HG03139 (cell line): ENCODE measurements at regions not wholly inside any gene's neighbourhood (a gene's known extent, or its start where the extent isn't known, plus 50 kb on each side); places are given as distances from the start of the nearest gene placed in this dataset.

ENCODE experiments used
- ATAC-seq: cut with Tn5 transposase; IDR thresholded peaks from one replicate; pipeline ENCODE4 v1.9.1; 2021; ENCODE audit not compliant: unreplicated experiment

- no peak for ATAC-seq
Observed at GRCh38 chr5:110104726-110105669, 415.3 kb downstream of the MAN2A1 start.

DNA sequence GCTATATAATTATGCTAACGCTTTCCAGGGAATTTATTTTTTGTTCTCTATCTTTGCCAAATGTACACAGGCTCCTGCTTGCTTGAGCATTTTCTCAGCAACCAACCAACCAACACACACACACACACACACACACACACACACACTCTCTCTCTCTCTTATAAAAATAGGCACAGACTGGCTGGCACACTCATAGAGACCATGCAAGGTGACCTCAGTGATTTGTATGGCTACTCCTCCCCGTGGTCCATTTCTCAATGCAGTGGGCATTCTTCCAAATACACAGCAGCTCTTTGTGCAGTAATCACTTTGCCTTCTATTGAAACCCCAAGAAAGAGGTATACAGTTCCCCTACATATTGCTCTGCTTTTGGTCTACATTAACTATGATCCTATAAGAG lies 416.0 kb downstream of the MAN2A1 start:
- no peak for ATAC-seq

DNA sequence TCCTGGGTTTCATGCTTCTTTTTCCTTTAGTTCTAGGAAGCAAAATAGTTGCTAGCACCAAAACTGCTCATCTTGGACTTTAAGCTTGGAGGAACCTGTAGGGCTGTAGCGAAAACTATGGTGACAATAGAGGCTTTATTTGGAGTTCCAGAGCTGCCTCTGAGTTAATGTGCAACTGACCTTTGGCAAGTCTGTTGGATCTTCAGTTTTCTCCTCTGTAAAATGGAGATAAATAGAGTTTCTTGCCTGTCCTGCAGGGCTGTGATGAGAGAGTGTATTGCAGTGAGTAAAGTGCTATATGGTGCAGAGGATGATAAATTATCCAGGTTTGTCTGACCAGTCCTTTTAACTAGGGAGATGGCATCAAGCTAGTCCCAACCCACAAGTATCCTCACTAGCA lies 417.0 kb downstream of the MAN2A1 start:
- ATAC-seq, result no peak

- ATAC-seq, result no peak
Observed at GRCh38 chr5:110108520-110108919, 418.8 kb downstream of the MAN2A1 start.

GRCh38 chr5:110109667-110110066 lies 419.9 kb downstream of the MAN2A1 start:
- no peak for ATAC-seq

- no peak for ATAC-seq
Observed at GRCh38 chr5:110112348-110112747, 422.6 kb downstream of the MAN2A1 start.

GRCh38 chr5:110115503-110115902 lies 425.8 kb downstream of the MAN2A1 start:
- no peak for ATAC-seq

DNA sequence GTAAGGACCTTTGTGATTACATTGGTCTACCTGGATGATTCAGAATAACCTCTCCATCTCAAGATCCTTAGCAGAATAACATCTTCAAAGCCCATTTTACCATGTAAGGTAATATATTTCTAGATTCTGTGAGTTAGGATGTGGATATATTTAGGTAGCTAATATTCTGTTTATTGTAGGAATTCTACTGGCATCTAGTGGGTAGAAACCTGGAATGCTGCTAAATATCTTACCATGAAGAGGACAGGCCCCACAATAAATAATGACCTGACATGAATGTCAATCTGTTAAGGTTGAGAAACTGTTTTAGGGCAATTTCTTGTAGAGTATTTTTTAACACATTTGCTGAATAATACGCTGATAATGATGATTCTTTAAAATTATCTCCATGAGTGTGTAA lies 426.8 kb downstream of the MAN2A1 start:
- ATAC-seq, result no peak

DNA sequence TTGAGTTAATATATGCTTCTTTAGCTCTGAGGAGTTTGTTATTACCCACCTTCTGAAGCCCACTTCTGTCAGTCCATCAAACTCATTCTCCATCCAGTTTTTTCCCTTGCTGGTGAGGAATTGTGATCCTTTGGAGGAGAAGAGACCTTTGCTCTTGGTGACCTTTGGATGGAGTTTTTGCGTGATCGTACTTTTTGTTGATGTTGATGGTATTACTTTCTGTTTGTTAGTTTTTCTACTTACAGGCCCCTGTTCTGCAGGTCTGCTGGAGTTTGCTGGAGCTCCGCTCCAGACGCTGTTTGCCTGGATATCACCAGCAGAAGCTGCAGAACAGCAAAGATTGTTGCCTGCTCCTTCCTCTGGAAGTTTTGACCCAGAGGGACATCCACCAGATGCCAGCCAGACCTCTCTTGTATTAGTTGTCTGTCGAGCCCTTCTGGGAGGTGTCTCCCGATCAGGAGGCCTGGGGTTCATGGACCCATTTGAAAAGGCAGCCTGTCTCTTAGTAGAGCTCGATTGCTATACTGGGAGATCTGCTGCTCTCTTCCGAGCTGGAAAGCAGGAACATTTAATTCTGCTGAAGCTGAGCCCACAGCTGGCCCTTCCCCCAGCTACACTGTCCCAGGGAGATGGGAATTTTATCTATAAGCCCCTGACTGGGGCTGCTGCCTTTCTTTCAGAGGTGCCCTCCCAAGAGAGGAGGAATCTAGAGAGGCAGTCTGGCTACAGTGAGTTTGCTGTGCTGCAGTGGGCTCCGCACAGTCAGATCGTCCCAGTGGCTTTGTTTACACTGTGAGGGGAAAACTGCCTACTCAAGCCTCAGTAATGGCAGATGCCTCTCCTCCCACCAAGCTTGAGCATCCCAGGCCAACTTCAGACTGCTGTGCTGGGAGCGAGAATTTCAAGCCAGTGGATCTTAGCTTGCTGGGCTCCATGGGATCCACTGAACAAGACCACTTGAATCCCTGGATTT lies 445.5 kb downstream of the MAN2A1 start:
- ATAC-seq, result no peak

DNA sequence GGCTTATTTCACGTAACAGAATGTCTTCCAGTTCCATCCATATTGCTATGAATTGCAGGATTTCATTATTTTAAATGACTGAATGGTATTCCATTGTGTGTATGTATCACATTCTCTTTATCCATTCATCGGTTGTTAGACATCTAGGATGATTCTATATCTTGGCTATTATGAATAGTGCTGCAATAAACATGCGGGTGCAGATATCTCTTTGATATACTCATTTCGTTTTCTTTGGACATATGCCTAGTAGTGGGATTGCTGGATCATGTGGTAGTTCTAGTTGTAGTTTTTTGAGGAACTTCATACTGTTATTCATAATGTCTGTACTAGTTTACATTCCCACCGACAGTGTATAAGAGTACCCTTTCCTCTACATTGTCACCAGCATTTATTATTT lies 460.5 kb downstream of the MAN2A1 start:
- ATAC-seq, result no peak

- no peak for ATAC-seq
Observed at GRCh38 chr5:110159202-110159601, 469.5 kb downstream of the MAN2A1 start.

DNA sequence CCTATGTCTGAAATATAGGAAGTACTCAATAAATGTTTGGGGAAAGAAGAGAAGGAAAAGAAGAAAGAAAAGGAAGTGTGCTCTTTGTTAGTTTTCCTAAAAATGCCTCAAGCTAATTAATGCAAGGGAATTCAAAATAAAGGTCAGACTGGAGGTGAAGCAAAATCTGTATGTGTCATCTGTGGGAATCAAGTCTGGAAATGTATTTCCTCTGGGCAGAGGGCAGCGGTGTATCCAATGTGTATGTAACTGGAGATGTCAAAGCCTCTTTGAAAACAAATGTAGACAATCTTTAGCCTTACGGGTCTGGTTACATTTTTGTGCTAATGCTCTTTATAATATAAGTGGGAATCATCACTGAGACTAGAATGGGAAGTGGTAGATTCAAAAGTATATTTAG lies 471.4 kb downstream of the MAN2A1 start:
- ATAC-seq, result no peak

DNA sequence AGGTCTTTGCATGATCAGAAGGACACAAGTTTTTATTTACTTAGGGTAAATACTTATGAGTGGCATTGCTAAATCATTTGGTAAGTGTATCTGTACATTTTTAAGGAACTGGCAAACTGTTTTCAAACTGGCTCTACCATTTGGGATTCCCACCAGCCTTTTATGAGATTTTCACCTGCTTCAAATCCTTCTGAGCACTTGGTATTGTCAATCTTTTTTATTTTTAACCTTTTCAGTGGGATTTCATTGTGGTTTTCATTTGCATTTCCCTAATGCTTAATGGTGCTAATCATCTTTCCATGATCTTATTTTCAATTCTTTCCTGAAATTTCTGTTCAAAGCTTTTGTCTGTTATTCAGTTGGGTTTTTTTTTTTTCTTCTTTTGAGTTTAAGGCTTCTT lies 475.6 kb downstream of the MAN2A1 start:
- ATAC-seq, result no peak

DNA sequence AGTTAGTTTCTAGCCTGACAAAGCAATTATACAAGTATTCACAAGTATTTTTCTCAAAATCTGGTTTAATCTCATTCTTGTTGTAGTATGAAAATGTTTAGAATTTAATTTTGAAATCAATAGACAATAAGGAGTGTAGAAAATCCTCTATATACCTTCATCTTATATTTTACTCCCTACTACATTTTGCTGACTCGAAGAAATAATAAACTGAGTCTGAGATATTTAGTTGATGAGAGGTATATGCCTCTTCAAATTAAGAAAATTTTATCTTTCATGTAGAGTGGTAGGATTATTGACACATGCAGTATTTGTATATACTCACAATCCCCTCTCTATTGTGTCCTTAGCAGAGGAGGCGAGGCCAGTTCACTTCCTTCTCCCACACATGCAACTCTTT lies 477.7 kb downstream of the MAN2A1 start:
- ATAC-seq, result no peak

DNA sequence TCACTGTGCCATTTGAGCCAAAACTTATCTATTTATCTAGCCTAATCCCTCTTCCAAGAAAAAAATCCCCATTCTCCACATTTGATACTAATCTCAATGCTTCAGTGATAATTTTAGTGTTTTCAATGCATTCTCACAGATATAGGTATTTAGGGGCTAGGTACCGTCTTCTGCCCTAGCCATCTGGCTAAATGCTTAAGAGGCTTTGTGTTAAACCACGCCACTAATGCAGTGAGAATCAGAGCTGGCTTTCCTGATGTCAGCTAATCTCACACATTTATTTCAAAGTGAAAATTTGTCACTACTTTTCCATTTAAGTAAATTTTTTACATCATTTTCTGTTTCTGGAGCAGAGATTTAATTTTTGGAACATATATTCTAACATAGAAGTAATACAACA lies 479.7 kb downstream of the MAN2A1 start:
- no peak for ATAC-seq

DNA sequence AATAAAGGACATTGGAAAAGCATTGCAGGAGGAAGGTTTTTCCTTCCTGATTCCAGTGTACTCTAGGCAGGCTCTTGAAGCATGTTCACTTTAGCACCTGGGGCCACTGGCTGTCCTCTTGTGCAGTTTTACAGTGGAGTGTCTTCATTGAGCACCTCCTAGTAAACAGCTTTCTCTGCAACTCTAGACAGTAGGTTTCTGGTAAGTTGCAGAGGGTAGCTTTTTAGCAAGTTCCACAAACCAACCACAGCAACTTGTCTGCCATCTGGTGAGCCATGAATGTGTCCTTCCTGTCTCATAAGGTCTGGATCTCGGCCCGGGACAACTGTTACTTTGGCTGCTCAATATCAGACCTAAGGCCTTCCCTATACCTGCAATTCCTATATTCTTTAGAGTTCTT lies 488.0 kb downstream of the MAN2A1 start:
- ATAC-seq, result no peak

GRCh38 chr5:110179321-110179720 lies 489.6 kb downstream of the MAN2A1 start:
- ATAC-seq, result no peak

DNA sequence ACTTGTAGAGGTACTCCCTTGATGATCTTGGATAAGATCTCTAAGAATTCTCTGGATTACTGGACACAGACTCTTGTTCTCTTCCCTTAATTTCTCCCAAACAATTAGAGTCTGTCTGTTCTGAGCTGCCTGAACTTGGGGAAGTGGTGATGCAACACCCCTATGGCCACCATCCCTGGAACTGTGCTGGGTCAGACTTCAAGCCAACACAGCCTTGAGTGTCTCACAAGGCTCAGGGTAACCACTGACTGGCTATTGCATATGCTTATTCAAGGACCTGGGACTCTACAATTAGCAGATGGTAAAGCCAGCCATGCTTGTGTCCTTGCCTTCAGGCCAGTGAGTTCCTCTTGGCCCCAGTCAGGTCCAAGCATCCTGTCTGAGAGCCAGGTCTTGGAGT lies 504.5 kb downstream of the MAN2A1 start:
- no peak for ATAC-seq

DNA sequence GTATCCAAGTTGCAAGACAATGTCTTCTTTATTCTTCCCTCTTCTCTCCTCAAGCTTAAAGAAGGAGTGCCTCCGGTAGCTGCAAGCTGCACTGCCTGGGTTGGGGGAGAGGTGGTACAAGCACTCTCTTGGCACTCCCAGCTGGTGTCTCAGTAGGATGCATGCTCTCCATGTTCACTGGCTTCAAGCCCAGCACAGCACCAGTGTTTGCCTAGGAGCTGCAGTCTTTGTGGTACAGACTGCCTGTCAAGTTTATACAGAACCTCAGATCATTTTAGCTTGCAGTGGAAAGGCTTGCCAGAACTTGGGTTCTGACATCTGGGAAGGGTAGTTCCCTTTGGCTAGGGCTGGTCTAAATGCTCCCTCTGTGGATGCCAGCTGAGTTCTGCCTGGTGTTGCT lies 505.6 kb downstream of the MAN2A1 start:
- ATAC-seq, result no peak

DNA sequence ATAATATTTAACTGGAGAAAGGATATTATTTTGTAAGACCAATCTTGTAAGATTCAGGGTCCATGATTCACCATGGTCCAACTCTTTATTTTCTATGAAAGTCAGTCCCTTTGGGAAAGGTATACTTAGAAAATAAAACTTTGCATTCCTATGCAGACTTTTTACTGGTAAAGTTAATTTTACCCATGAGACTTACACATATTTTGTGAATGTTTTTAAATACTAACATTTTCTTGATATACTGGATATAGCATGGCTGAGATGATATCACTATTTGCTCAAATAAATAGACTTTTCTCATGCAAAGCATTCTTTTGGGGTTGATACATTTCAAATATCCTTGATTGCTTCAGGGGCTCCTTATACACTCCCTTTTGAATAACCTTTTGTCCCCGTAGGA lies 512.1 kb downstream of the MAN2A1 start:
- no peak for ATAC-seq

DNA sequence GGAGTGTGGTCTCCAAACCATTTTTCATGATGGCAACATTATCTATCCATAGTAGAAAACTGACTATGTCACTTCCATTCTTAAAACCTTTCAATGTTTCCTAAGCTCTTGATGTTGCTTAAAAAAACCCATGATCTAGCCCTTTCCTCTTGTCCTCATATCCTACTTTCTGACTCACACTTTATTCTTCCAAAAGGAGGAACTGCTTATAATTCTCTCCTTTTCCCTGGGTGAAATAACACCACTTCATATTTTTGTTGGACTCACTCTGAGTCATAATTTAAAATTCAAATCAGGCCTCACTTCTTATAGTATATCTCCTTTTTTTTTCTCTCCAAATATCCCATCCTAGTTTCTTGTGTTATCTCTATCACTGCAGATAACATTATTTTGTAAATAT lies 513.9 kb downstream of the MAN2A1 start:
- no peak for ATAC-seq

- no peak for ATAC-seq
Observed at GRCh38 chr5:110209401-110209800, 517.1 kb downstream of the TMEM232 start.
